Lung (tissue), 11 donors: ENCODE measurements at regions not wholly inside any gene's neighbourhood (a gene's known extent, or its start where the extent isn't known, plus 50 kb on each side); places are given as distances from the start of the nearest gene placed in this dataset.

Experiments used
- ATAC-seq: fragments of 200-7000 bp; cut with Tn5 transposase; one replicate; pipeline ENCODE4 v1.9.1; 2020; ENCODE audit warnings: moderate number of reproducible peaks; ENCODE audit not compliant: insufficient read depth, low FRiP score
- DNase-seq, 3 donors: peaks; one replicate each; pipeline ENCODE4 v3.0.0-alpha.2; 2013 to 2017
- H3K27ac ChIP-seq, 2 donors: one replicate each; pipeline ENCODE4 v1.5.1; 2013; ENCODE audit warnings: mild to moderate bottlenecking in 2 of 2, moderate library complexity in 2 of 2, control low read depth in 1 of 2, inconsistent platforms in 1 of 2, low read depth in 1 of 2, low read length in 1 of 2
- H3K27me3 ChIP-seq, 3 donors: one replicate each; pipeline ENCODE4 v1.5.1; 2013; ENCODE audit warnings: low read length in 2 of 3; ENCODE audit not compliant: control insufficient read depth in 3 of 3, insufficient read depth in 3 of 3
- H3K36me3 ChIP-seq, 4 donors: one replicate each; pipeline ENCODE4 v1.5.1; 2013; ENCODE audit warnings: low read length in 4 of 4, mild to moderate bottlenecking in 1 of 4, moderate library complexity in 1 of 4; ENCODE audit not compliant: control insufficient read depth in 4 of 4, insufficient read depth in 4 of 4
- H3K4me1 ChIP-seq, 5 donors: one replicate each; pipeline ENCODE4 v1.5.1; 2013; ENCODE audit warnings: low read length in 5 of 5, mild to moderate bottlenecking in 2 of 5, moderate library complexity in 1 of 5; ENCODE audit not compliant: control insufficient read depth in 5 of 5, insufficient read depth in 5 of 5
- H3K4me3 ChIP-seq: one replicate; pipeline ENCODE4 v1.5.1; 2013; ENCODE audit warnings: mild to moderate bottlenecking, control low read depth, moderate library complexity
- H3K9ac ChIP-seq, 2 donors: one replicate each; pipeline ENCODE4 v1.5.1; 2013; ENCODE audit warnings: low read length in 2 of 2, control low read depth in 1 of 2; ENCODE audit not compliant: insufficient read depth in 1 of 2
- H3K9me3 ChIP-seq, 4 donors: one replicate each; pipeline ENCODE4 v1.5.1; 2013; ENCODE audit warnings: low read length in 3 of 4, mild to moderate bottlenecking in 1 of 4, moderate library complexity in 1 of 4; ENCODE audit not compliant: control insufficient read depth in 4 of 4, insufficient read depth in 3 of 4
- CTCF ChIP-seq: IDR thresholded peaks from 2 replicates; pipeline ENCODE4 v1.5.1; 2012; ENCODE audit warnings: mild to moderate bottlenecking; ENCODE audit errors: control extremely low read depth, extremely low read depth
- WGBS, 2 donors: extraction: QIAGEN DNeasy Blood & Tissue Kit; methylation state at CpG; one replicate each; pipeline ENCODE4 v1.1.7; 2013; 5-methylcytosine and 5-hydroxymethylcytosine counted together
- donor health status: control.
- donor health status: control.
- donor health status: Bipolar disorder and iron deficiency.
- donor health status: healthy.
- donor health status: DM: yes; HTN: yes; CAD: no.

GRCh38 chr12:92404921-92405320 is 259.3 kb upstream of the BTG1 start:
- TF ChIP-seq CTCF = no peak
- Histone ChIP-seq H3K36me3 (no peaks in the 10 kb centered on the region), H3K4me3 (no peak overlapping the region), H3K27me3 (no peaks in the 10 kb centered on the region), H3K9ac (no peak overlapping the region), H3K9me3 (no peaks in the 10 kb centered on the region), H3K4me1 (peaks cover 0 to 7% (median 0%) of the 10 kb centered on the region in 5 donors), H3K27ac (no peak overlapping the region)
- 95 to 97% methylated on average over 1 of the region's 1 CpG for WGBS, 2 donors
- ATAC-seq = no peak
- DNase-seq = no peak

GRCh38 chr12:92404259-92404894 is 258.7 kb upstream of the BTG1 start:
- H3K9ac ChIP-seq = no peak overlapping the region
- H3K36me3 ChIP-seq = no peaks in the 10 kb centered on the region
- H3K27ac ChIP-seq = no peak overlapping the region
- DNase-seq = no peak
- TF ChIP-seq CTCF = no peak
- H3K4me3 ChIP-seq = no peak overlapping the region
- 93 to 98% methylated on average over 1 of the region's 1 CpG for WGBS, 2 donors
- H3K27me3 ChIP-seq = no peaks in the 10 kb centered on the region
- ATAC-seq = no peak
- peaks cover 0 to 7% (median 0%) of the 10 kb centered on the region in 5 donors for H3K4me1 ChIP-seq
- no peaks in the 10 kb centered on the region for H3K9me3 ChIP-seq

- peaks cover 0 to 10% (median 3%) of the 10 kb centered on the region in 5 donors for H3K4me1 ChIP-seq
- DNase-seq = no peak
- no peaks in the 10 kb centered on the region for H3K9me3 ChIP-seq
- H3K9ac ChIP-seq = no peak overlapping the region
- H3K27ac ChIP-seq = no peak overlapping the region
- TF ChIP-seq CTCF = no peak
- H3K36me3 ChIP-seq = no peaks in the 10 kb centered on the region
- no peak overlapping the region for H3K4me3 ChIP-seq
- no peak for ATAC-seq
- 49 to 76% methylated on average over 3 of the region's 3 CpGs for WGBS, 2 donors
- no peaks in the 10 kb centered on the region for H3K27me3 ChIP-seq
Observed at GRCh38 chr12:92403210-92404175, 257.8 kb upstream of the BTG1 start.
